CD8-positive, alpha-beta memory T cell (primary cell): ENCODE measurements at regions not wholly inside any gene's neighbourhood (a gene's known extent, or its start where the extent isn't known, plus 50 kb on each side); places are given as distances from the start of the nearest gene placed in this dataset.
A peak's percentile ranks its signal among the peaks of the same experiment; 100 is the strongest.
"Not testable (repeated sequence)": the region's sequence is repeated elsewhere in the genome, so short reads cannot be mapped to it uniquely, and the experiment has no call there.

Experiments
- CTCF ChIA-PET: fragments of 350-600 bp; sonication (Branson Sonifier 250); formaldehyde crosslinking; loops from one replicate; lab custom pipeline; 2021; ENCODE audit warnings: antibody characterized with exemption; lab: Charles Lee
- POLR2A ChIA-PET: fragments of 350-600 bp; sonication (Branson Sonifier 250); formaldehyde crosslinking; loops from one replicate; lab custom pipeline; 2021; ENCODE audit warnings: antibody characterized with exemption; lab: Charles Lee
- DNase-seq, 5 donors: peaks; one replicate each; pipeline versions ENCODE4 v3.0.0 to v3.0.0-alpha.2; 2020 to 2022; ENCODE audit warnings: mixed read lengths in 1 of 5
- H3K27ac ChIP-seq: one replicate; pipeline ENCODE4 v1.7.0; 2013; ENCODE audit warnings: low read depth, mild to moderate bottlenecking, low read length, moderate library complexity
- H3K27me3 ChIP-seq: 2 replicates; pipeline ENCODE4 v1.7.0; 2013; ENCODE audit warnings: low read length, mild to moderate bottlenecking; ENCODE audit not compliant: insufficient read depth, poor library complexity, severe bottlenecking
- H3K36me3 ChIP-seq: 2 replicates; pipeline ENCODE4 v1.7.0; 2013; ENCODE audit warnings: mild to moderate bottlenecking, low read length, moderate library complexity; ENCODE audit not compliant: insufficient read depth
- H3K4me1 ChIP-seq: 2 replicates; pipeline ENCODE4 v1.7.0; 2013; ENCODE audit warnings: mild to moderate bottlenecking, low read length, moderate library complexity; ENCODE audit not compliant: insufficient read depth
- H3K4me3 ChIP-seq: 2 replicates; pipeline ENCODE4 v1.7.0; 2013; ENCODE audit warnings: mild to moderate bottlenecking, low read length
- H3K9me3 ChIP-seq: 2 replicates; pipeline ENCODE4 v1.7.0; 2013; ENCODE audit warnings: mild to moderate bottlenecking, low read length
- H3K27ac Mint-ChIP-seq, 8 donors: one replicate each; pipeline ENCODE4 v1.8.0; 2020 to 2021; ENCODE audit warnings: mixed read lengths in 8 of 8, mild to moderate bottlenecking in 6 of 8, inconsistent platforms in 3 of 8, moderate library complexity in 3 of 8
- H3K27me3 Mint-ChIP-seq, 2 donors: one replicate each; pipeline ENCODE4 v1.8.0; 2020 to 2021; ENCODE audit warnings: mixed read lengths in 2 of 2, mild to moderate bottlenecking in 1 of 2, moderate library complexity in 1 of 2
- H3K36me3 Mint-ChIP-seq, 3 donors: one replicate each; pipeline ENCODE4 v1.8.0; 2020 to 2021; ENCODE audit warnings: mixed read lengths in 3 of 3, inconsistent platforms in 1 of 3, mild to moderate bottlenecking in 1 of 3
- H3K4me1 Mint-ChIP-seq, 3 donors: one replicate each; pipeline ENCODE4 v1.8.0; 2020 to 2021; ENCODE audit warnings: mixed read lengths in 3 of 3, inconsistent platforms in 1 of 3, mild to moderate bottlenecking in 1 of 3
- H3K4me3 Mint-ChIP-seq, 7 donors: one replicate each; pipeline ENCODE4 v1.8.0; 2020 to 2021; ENCODE audit warnings: mixed read lengths in 7 of 7, mild to moderate bottlenecking in 6 of 7, moderate library complexity in 4 of 7, inconsistent platforms in 2 of 7
- H3K9me3 Mint-ChIP-seq, 5 donors: one replicate each; pipeline ENCODE4 v1.8.0; 2020 to 2022; ENCODE audit warnings: mixed read lengths in 5 of 5, mild to moderate bottlenecking in 3 of 5, moderate library complexity in 2 of 5, inconsistent platforms in 1 of 5

DNA sequence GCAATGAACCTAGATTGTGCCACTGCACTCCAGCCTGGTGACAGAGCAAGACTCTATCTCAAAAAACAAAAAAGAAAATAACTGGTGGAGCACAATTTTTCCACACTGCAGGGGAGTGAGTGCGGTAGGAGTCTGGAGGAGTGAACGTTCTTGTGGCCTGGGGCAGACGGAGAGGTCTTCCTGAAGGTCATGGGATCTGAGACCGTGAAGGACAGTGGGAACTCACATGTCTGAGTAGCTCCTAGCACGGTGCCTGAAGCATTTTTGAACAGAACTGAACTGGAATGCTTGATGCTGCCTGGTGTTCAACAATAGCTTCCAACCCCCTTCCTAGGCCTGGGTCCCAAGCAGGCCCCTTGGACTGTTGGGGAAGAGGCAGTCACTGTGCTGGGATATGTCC lies 84.3 kb upstream of the PODXL start:
- no peaks in the 10 kb centered on the region for H3K36me3 ChIP-seq
- H3K9me3 ChIP-seq = no peaks in the 10 kb centered on the region
- H3K27ac ChIP-seq = no peak overlapping the region
- POLR2A ChIA-PET = no interaction called here
- Mint-ChIP-seq H3K9me3 (no peaks in the 10 kb centered on the region), H3K4me3 (no peak overlapping the region), H3K4me1 (no peaks in the 10 kb centered on the region), H3K36me3 (no peaks in the 10 kb centered on the region), H3K27me3 (peaks cover 14 to 48% of the 10 kb centered on the region in 2 donors), H3K27ac (no peak overlapping the region)
- H3K4me1 ChIP-seq = no peaks in the 10 kb centered on the region
- no peak overlapping the region for H3K4me3 ChIP-seq
- CTCF ChIA-PET = interaction anchor here (1.0 kb wide), 1 partner anchor 14 kb away, joined by 4 read pairs; no protein-coding TSS in a partner anchor
- DNase-seq = no peak
- H3K27me3 ChIP-seq = no peaks in the 10 kb centered on the region

DNA sequence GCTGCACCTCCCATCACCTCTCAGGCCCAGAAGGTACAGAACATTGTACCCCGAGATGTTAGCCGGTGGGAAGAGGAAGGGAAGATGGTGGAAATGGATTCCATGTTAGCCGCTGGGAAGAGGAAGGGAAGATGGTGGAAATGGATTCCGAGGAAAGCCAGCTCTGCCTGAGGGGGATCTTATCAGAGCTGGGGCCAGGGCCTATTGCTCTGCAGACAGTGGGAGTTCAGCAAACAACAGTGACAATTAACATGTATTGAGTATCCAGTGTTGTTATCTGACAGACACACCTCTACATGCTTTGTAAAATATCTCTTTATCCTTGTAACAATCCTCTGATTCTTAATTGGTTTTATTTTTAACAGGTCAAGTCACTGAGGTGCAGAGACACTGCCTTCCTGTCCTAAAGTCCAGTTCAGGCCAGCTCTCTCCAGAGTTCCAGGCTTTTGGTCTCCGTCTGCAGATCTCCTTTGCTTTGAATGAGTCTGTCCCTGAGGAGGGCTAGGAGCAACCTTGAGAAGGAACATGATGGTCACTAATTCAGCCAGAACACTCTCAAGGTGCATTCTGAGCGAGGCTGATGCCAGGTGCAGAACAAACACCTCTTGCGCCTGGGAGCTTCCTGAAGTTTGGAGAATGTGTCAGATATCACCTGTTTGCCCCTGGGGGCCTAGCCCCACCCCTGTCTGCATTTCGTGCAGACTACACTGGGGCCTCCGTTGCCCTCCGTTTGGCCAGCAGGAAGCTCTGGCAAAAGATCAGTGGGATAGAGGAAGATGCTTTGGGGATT lies 82.4 kb upstream of the PODXL start:
- ChIA-PET POLR2A (no interaction called here), CTCF (no interaction called here)
- Histone ChIP-seq H3K36me3 (no peaks in the 10 kb centered on the region), H3K27me3 (no peaks in the 10 kb centered on the region), H3K4me3 (no peak overlapping the region), H3K4me1 (no peaks in the 10 kb centered on the region), H3K27ac (no peak overlapping the region), H3K9me3 (no peaks in the 10 kb centered on the region)
- Mint-ChIP-seq H3K4me1 (no peaks in the 10 kb centered on the region), H3K27ac (no peak overlapping the region), H3K27me3 (peaks cover 12 to 42% of the 10 kb centered on the region in 2 donors), H3K4me3 (no peak overlapping the region), H3K36me3 (no peaks in the 10 kb centered on the region), H3K9me3 (no peaks in the 10 kb centered on the region)
- DNase-seq = no peak

DNA sequence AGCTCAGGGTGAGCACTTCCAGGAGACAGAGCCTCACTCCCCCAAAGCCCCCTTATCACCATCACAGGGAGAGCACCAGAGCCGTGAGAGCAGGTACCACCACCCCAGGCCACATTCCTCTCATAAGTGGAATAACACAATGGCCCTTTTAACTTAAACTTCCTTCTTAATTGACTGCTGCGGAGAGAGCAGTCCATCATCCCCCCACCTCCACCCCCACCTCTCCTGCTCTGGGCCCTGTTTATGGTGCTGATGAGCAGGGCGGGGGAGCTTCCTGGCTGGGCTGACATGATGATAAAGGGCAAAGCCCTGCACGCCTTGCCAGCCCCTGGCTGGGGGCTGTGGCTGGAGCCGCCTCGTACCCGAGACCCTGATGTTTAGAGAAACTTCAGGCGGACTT lies 81.4 kb upstream of the PODXL start:
- Histone ChIP-seq H3K27me3 (no peaks in the 10 kb centered on the region), H3K9me3 (no peaks in the 10 kb centered on the region), H3K36me3 (no peaks in the 10 kb centered on the region), H3K4me1 (no peaks in the 10 kb centered on the region), H3K4me3 (no peak overlapping the region), H3K27ac (no peak overlapping the region)
- DNase-seq = no peak
- Mint-ChIP-seq H3K27me3 (peaks cover 12 to 42% of the 10 kb centered on the region in 2 donors), H3K4me1 (no peaks in the 10 kb centered on the region), H3K9me3 (no peaks in the 10 kb centered on the region), H3K27ac (no peak overlapping the region), H3K4me3 (no peak overlapping the region), H3K36me3 (no peaks in the 10 kb centered on the region)
- CTCF ChIA-PET = no interaction called here
- POLR2A ChIA-PET = no interaction called here

DNA sequence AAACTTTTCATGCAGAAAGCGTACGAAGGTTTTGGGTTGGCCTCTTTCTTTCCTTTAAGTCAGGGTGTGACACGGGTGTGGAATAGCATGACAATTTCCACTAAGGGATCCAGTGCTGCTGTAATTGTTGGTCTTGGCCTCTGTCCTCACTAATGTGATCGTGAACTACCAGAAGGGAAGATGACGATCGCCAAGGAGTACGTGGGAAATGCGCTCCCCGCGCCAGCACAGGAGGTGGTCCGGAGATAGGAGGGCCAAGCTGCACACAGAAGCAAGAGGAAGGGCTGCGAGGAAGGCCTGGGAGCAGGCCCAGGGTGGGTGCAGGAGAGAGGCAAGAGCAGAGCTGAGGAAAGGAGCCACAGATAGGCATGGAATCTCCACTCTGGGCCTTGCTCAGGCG lies 79.7 kb upstream of the PODXL start:
- Mint-ChIP-seq H3K36me3 (no peaks in the 10 kb centered on the region), H3K9me3 (no peaks in the 10 kb centered on the region), H3K4me1 (no peaks in the 10 kb centered on the region), H3K27ac (peak overlapping the region in 2 of 8 donors; percentile 51 to 84), H3K4me3 (no peak overlapping the region), H3K27me3 (peaks cover 5 to 34% of the 10 kb centered on the region in 2 donors)
- CTCF ChIA-PET = no interaction called here
- POLR2A ChIA-PET = no interaction called here
- H3K9me3 ChIP-seq = no peaks in the 10 kb centered on the region
- no peaks in the 10 kb centered on the region for H3K36me3 ChIP-seq
- H3K4me1 ChIP-seq = no peaks in the 10 kb centered on the region
- H3K4me3 ChIP-seq = no peak overlapping the region
- no peak overlapping the region for H3K27ac ChIP-seq
- H3K27me3 ChIP-seq = no peaks in the 10 kb centered on the region
- no peak for DNase-seq

DNA sequence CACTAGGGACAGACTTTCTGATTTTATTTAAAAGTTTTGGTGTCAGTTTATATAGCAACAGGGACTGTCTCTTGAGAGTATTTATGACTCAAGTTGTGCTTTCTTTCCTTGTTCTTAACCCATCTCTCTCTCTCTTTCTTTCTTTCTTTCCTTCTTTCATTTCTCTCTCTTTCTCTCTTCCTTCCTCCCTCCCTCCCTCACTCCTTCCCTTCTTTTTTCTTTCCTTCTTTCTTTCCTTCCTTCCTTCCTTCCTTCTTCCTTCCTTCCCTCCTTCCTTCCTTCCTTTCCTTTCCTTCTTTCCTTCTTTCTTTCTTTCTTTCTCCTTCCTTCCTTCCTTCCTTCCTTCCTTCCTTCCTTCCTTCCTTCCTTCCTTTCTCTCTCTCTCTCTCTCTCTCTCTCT lies 77.8 kb upstream of the PODXL start:
- CTCF ChIA-PET = not testable (repeated sequence)

DNA sequence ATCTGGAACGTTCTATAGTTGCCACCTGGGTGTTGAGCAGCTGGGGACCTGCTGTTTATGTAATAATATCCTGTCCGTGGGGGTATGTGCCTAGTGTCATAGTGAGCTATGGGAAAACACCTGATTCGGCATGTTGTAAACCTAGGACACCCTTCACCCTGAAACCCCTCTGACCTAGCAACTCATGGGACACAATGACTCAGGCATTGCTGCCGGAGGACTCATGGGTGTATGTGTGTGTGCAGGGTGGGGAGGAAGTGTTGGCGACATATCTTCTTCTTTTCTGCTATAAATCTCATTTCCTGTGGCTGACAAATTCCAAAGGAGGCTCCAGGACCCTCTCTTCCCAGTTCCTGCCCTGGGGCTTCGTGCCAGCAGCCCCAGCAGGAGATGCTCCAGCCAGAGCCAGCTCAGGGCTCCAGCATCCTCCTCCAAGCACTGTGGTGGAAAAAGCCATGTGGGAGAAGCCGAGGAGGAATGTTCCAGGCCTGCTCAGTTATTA lies 77.0 kb upstream of the PODXL start:
- no peak overlapping the region for H3K4me3 Mint-ChIP-seq
- no peaks in the 10 kb centered on the region for H3K4me1 Mint-ChIP-seq
- no peak overlapping the region for H3K4me3 ChIP-seq
- CTCF ChIA-PET = no interaction called here
- no peaks in the 10 kb centered on the region for H3K9me3 ChIP-seq
- no peak for DNase-seq
- no peaks in the 10 kb centered on the region for H3K4me1 ChIP-seq
- peaks cover 7 to 26% of the 10 kb centered on the region in 2 donors for H3K27me3 Mint-ChIP-seq
- no peaks in the 10 kb centered on the region for H3K36me3 ChIP-seq
- POLR2A ChIA-PET = no interaction called here
- H3K27me3 ChIP-seq = no peaks in the 10 kb centered on the region
- H3K36me3 Mint-ChIP-seq = no peaks in the 10 kb centered on the region
- no peak overlapping the region for H3K27ac ChIP-seq
- no peaks in the 10 kb centered on the region for H3K9me3 Mint-ChIP-seq
- H3K27ac Mint-ChIP-seq = no peak overlapping the region

More for the DNA sequence above, 77.8 kb upstream of the PODXL start:
- H3K9me3 ChIP-seq, H3K27ac Mint-ChIP-seq, H3K4me1 Mint-ChIP-seq, H3K4me1 ChIP-seq, H3K36me3 Mint-ChIP-seq, H3K9me3 Mint-ChIP-seq, H3K27ac ChIP-seq, H3K36me3 ChIP-seq, H3K4me3 ChIP-seq, H3K4me3 Mint-ChIP-seq, DNase-seq, H3K27me3 ChIP-seq, POLR2A ChIA-PET: not testable (repeated sequence)
- H3K27me3 Mint-ChIP-seq = peaks cover 7 to 30% of the 10 kb centered on the region in 2 donors

DNA sequence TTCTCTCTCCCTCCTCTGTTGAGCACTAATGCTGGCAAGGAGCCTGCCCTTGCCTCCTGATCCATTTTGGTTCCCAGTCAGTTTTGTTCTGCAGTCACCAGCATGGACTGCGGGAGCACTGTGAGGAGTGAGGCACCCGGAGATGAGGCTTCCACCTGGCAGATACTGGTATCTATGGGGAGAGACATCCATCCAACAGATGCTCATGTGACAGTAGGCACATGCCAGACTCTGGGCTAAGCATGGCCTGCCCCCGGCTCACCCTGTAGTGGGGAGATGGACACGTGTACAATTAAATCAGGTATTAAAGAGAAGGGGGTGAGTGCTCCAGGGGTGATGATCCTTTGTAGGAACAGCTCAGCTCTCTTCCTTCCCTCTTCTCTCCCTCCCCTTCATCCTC lies 74.0 kb upstream of the PODXL start:
- no peak overlapping the region for H3K4me3 Mint-ChIP-seq
- no peaks in the 10 kb centered on the region for H3K9me3 Mint-ChIP-seq
- H3K36me3 Mint-ChIP-seq = no peaks in the 10 kb centered on the region
- H3K27me3 ChIP-seq = no peaks in the 10 kb centered on the region
- no peaks in the 10 kb centered on the region for H3K4me1 Mint-ChIP-seq
- peaks cover 9 to 26% of the 10 kb centered on the region in 2 donors for H3K27me3 Mint-ChIP-seq
- H3K4me1 ChIP-seq = no peaks in the 10 kb centered on the region
- no peaks in the 10 kb centered on the region for H3K9me3 ChIP-seq
- no peaks in the 10 kb centered on the region for H3K36me3 ChIP-seq
- no peak overlapping the region for H3K4me3 ChIP-seq
- peak overlapping the region in 1 of 8 donors; percentile 69 for H3K27ac Mint-ChIP-seq
- H3K27ac ChIP-seq = no peak overlapping the region
- POLR2A ChIA-PET = no interaction called here
- DNase-seq = no peak
- CTCF ChIA-PET = no interaction called here

DNA sequence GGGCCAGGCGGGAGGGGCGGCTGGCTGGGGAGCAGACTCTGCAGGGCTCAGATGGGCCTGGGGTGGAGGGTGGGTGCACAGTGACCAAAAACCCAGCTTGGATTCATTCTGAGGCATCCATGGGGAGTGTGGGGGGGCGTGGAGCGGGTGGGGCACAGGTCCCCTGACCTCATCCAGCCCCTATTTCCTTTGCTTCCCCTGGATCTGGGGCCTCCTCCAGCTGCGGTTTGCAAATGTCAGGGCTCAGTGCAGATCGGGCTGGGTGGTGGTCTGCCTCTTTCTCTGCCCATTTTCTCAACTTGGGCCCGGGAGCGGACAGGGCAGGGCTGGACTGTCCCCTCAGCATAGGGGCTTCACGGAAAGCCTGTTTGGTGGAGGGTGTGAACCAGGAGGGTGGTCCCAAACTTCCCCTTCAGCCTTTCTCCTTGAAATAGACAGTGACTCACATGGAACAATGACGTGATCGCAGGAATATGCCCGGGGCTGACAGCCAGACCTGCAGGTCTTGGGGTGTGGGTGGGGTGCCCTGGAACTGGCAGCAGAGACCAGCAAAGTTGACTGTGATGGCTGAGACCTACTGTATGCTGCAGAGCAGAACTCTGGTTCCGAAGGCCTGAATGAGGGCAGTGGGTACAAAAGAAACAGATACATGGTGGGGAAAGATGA lies 72.9 kb upstream of the PODXL start:
- no peaks in the 10 kb centered on the region for H3K9me3 ChIP-seq
- Mint-ChIP-seq H3K4me3 (no peak overlapping the region), H3K36me3 (no peaks in the 10 kb centered on the region), H3K27ac (peak overlapping the region in 1 of 8 donors; percentile 58), H3K4me1 (no peaks in the 10 kb centered on the region), H3K27me3 (peaks cover 9 to 26% of the 10 kb centered on the region in 2 donors), H3K9me3 (no peaks in the 10 kb centered on the region)
- H3K4me1 ChIP-seq = no peaks in the 10 kb centered on the region
- no peak overlapping the region for H3K4me3 ChIP-seq
- H3K27me3 ChIP-seq = no peaks in the 10 kb centered on the region
- no peak overlapping the region for H3K27ac ChIP-seq
- DNase-seq = no peak
- POLR2A ChIA-PET = no interaction called here
- CTCF ChIA-PET = no interaction called here
- H3K36me3 ChIP-seq = no peaks in the 10 kb centered on the region
